ENCODE measurements at regions not wholly inside any gene's neighbourhood (a gene's known extent, or its start where the extent isn't known, plus 50 kb on each side); places are given as distances from the start of the nearest gene placed in this dataset.

DNA sequence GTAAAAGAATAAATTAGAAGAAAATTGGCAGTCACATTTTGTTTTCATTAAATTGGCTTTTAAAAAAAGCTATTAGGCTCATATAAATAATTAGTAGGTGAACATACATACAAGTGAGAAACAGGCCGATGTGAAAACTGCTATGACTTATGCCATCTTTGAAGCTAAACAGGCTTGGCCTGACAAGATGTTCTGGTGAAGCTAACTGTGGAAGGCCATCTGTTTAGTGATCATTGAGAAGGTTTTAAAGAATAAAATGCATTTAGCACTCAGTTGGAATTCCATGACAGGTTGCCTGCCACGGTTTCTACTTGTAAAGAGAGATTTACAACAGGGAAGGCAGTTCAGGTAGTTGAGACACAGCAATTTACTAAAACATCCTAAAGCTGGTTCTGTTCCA is 264.0 kb upstream of the AGTR1 start:
- no peak for DNase-seq (ENCODE audit: low read depth in 4 of 4, low spot score in 2 of 4)

DNA sequence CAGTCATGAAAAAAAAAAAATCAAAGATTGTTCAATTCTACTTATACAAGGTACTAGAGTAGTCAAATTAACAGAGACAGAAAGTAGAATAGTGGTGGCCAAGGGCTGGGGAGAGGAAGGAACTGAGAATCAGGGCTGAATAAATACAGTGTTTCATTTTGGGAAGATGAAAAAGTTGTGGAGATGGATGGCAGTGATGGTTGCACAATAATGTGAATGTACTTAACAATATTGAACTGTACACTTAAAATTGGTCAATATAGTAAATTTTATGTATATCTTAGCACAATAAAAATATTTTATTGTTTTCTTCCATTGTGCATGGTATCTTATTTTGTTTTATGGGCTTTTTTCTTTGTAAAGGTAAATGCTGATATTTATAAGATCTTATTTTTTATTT is 262.2 kb upstream of the AGTR1 start:
- DNase-seq (ENCODE audit: low read depth in 4 of 4, low spot score in 2 of 4): no peak

DNA sequence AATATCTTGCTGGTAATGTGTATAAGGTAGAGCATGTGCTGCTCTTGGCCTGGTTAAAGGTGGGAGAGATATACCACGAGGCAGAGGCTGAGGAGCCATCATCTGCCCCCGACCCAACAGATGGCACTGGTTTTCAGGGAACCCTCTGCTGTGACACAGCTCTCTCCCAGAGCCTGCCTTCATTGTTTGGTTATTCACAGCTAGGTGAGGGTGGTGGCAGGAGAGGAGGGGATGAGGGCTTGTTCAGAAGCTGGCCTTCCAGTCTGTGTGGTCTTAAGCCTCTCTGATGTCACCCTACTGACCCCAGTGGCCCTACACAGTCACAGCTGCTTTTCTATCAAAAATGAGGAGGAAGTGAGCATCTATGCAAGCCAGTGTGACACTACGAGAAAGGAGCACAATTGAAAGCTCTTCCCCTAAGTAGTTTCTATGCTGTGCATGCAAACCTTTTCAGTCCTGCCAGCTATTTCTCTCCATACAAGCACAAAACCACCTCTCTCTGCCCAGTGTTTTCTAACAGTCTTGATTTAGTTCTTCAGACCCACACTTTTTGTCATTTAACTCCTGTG is 258.4 kb upstream of the AGTR1 start:
- no peak for DNase-seq (ENCODE audit: low read depth in 4 of 4, low spot score in 2 of 4)

DNA sequence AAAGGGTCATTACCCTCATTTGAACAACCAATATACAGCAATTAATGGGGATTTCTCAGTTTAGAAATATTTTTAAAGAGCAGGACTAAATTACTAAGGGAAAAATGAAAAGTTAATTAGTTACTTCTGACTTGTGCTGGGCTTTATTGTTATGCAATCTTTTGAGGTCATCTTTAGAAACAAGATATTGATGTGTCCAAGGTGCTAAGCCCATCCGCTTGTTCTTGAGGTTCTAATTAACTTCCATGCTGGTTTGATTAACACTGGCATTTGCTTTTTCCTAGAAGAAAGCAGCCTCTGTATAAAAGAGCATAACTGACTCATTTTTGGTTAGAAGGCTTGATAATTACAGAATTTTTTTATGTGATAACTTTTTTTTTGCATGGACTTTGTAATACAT is 256.5 kb upstream of the AGTR1 start:
- DNase-seq (ENCODE audit: low read depth in 4 of 4, low spot score in 2 of 4): no peak

DNA sequence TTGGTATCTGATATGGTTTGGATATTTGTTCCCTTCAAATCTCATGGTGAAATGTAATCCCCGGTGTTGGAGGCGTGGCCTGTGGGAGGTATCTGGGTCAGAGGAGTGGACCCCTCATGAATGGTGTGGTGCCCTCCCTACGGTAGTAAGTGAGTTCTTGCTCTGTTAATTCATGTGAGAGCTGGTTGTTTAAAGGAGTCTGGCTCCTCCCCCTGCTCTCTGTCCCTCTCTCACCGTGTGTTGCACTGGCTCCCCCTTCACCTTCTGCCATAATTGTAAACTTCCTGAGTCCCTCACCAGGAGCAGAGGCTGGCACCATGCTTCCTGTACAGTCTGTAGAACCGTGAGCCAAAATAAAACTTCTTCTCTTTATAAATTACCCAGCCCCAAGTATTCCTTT is 246.9 kb upstream of the AGTR1 start:
- no peak for DNase-seq (ENCODE audit: low read depth in 4 of 4, low spot score in 2 of 4)

DNA sequence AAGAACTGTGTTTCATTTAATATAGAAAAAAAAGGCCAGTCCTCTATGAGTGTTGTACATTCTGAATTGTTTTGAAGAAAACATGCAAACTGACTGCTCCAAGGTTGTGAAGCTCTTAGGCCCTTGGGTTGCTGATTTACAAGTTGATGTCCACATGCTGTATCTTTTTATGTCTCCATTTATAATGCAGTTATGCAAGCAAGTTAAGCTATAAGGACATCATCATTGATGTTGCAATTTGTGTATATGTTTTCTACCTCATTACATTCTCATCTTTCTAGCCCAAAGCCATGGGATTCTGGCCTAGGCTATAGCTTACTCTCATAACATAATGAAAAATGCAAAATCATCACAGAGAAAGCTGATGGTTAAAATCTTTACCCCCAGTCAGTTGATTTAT is 245.7 kb upstream of the AGTR1 start:
- DNase-seq (ENCODE audit: low read depth in 4 of 4, low spot score in 2 of 4): no peak

DNA sequence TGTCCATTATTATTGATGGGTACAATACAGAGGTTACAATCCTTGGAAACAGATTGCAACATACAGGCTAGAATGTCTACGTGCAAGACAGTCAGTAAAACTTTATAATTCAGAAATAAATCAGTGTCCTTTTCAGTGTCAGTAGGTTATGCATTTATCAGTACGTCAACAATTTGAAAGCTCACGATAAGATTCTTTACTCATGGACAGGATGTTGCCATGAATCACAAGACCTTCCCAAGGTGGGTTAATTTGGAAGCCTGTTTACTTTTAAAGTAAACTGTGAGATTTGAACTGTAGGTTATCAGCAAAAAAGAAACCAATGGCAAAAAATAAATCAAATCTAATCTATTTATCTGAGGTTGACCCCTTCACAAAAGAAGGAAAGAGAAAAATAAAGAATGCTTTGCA is 243.9 kb upstream of the AGTR1 start:
- DNase-seq (ENCODE audit: low read depth in 4 of 4, low spot score in 2 of 4): peak in 1 of 4 donors; percentile 15

DNA sequence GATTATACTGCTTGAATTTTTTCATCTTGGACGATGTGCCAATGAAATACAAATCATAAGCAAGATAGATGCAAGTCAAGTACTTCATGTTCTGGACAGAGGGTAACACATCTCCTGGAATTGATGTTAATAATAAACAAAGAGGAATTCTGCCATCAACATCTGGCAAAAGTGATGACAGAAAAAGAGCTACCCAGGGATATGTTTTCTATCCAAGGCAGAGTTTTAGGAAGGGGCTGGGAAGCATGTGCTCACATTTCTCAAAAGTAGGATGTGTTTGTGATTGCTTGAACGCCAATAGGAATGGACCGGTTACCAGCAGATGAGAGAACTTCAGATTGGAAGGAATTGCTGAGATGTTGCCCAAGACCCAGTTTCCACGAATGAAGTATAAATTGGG is 242.6 kb upstream of the AGTR1 start:
- DNase-seq (ENCODE audit: low read depth in 4 of 4, low spot score in 2 of 4): no peak

DNA sequence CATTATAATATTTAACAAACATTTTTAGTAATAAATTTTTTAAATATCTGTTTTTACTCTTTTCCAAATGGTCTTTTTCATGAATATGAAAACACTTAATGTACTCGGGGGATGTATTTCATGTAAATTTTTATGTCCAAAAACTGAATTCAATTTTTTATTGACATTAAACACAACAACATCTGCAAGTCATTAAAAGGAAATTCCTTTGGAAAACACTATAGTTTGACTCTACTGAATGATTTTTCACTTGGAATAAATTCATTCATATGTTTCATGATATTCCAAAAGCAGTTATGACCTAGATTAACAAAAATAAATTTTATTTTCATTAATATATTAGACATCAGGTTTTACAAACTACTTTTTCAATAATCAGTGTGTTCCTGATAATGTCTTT is 239.8 kb upstream of the AGTR1 start:
- DNase-seq (ENCODE audit: low read depth in 4 of 4, low spot score in 2 of 4): no peak

DNA sequence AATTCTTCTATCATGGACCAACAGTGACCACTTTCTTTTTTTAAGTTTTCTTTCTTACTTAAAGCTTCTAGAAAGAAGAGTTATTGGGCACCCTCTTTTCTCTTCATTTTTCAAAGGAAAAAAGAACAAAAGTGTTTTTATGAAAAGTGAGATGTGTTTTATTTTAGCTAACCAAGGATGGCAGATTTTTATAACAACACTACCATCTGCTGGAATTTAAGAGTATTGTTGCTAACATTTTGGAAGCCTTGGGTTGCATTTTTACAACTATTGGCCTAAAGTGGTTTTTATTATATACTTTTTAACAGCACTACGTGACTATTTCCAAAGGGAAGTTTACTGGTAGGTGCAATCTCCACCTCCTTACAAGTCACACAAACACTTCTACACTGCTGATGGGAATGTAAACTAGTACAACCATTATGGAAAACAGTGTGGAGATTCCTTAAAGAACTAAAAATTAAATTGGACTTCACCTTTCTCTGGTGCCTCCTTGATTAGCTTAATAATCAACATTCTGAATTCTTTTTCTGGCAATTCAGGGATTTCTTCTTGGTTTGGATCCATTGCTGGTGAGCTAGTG is 237.7 kb upstream of the AGTR1 start:
- DNase-seq (ENCODE audit: low read depth in 4 of 4, low spot score in 2 of 4): no peak

DNA sequence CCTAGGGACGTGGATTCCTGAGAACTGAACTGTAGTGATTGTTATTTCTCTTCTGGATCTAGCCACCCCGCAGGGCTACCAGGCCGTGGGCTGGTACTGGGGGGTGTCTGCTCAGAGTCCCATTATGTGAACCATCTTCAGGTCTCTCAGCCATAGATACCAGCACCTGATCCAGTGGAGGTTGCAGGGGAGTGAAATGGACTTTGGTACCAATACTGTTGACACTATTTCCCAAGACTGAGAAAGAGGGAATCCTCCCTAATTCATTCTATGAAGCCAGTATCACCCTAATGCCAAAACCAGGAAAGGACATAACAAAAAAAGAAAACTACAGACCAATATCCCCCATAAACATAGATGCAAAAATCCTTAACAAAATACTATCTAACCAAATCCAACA is 237.0 kb upstream of the AGTR1 start:
- no peak for DNase-seq (ENCODE audit: low read depth in 4 of 4, low spot score in 2 of 4)

DNA sequence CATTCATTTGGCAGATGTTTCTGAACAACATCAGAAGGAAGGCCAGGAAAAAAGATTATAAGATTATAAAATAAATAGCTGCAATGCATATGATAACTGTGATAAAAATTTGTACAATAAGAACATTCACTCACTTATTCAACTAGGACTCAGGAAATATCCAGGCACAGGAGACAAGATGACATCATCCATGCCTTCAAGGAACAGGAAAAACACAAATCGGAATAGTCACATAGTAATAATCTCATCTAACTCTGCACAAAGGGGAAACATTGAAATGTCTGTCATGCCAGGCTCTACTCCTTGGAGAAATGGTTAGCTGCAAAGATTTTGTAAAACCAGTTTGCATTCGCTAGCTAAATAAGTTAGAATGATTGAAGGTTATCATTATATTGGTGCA is 233.5 kb upstream of the AGTR1 start:
- no peak for DNase-seq (ENCODE audit: low read depth in 4 of 4, low spot score in 2 of 4)

DNA sequence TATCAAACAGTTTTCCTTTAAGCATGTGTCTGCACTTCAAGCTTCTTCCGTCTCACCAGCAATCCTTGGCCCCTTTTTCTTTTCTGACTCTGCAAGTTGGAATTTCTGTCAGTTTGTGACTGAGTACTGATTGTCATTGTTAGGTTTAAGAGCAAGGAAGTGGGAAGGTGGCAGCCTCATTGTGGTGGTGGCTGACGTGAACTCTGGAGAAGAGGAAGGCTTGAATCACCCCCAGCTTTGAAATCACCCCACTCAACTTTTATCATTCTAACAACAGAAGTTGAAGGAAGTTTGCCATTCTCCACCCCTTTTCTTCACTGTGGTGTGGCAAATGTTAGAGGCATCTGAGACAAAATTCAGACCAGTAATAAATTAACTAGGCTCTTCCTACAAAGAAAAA is 231.6 kb upstream of the AGTR1 start:
- DNase-seq (ENCODE audit: low read depth in 4 of 4, low spot score in 2 of 4): no peak

DNA sequence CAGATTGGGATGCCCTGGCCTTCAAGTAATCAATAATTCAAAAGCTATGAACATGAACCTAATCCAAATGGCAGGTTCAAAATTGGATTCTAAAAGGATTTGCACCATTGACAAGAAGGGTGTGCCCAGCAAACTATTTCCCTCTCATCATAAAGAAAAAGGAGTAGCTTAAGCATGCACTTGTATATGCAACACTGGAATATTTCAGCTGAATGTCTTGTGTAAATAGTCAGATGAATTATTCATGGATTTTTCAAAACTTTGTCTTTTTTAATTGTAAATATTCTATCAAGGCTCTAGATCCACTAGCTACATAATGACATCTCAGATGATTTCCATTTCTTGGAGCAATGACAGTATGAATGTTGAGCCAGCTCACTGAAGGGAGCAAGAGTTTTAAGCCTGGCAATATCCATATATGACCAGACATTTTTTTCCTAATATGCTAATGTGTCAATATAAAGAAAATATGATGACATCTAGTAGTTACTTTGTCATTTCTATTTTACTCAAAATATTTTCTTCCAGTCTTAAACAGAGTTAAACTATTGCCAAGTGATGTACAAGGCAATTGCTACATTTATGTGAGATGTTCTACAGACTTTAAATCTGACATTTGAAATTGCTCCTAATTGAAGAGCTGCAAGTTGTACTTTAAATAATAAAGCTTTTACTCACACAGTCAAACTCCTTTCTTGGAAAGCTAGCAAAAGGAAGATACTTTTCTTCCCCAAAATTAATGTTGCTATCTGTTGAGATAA is 230.5 kb upstream of the AGTR1 start:
- DNase-seq (ENCODE audit: low read depth in 4 of 4, low spot score in 2 of 4): no peak

DNA sequence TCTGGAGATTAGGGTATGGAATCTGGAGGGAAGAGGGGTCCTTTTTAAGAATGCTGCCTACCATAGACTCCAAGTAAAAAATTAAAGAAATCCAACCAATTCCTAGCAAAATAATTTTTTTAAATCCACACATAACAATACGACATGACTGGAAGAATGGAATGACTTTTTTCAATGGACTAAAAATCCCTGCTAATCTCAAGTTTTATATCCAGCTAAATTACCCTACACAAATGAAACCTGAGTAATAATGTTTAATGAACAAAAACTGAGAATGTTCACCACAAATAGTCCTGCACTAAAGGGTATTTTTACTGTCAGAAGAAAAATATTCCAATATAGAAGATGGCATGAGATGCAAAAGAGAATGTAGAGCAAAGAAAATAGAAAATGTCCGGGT is 220.3 kb upstream of the AGTR1 start:
- no peak for DNase-seq (ENCODE audit: low read depth in 4 of 4, low spot score in 2 of 4)

DNA sequence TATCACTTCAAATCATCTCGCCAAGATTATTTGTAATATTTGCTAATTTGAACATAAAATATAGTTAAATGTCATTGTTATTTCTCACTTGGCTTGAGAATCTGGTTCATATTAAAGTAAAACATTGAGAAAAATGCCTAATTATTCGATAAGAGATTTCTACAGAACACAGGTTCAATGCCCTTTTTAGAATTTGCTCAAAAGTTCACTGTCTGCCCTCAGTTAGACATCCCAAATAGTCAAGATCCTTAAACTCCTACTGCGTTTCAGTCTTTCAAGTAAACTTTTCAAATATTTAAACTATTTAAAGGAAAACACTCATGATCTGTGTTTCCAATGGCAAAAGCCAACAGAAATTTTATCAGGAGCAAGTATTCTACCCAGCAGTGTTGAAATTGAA is 204.1 kb upstream of the AGTR1 start:
- DNase-seq (ENCODE audit: low read depth in 4 of 4, low spot score in 2 of 4): no peak

DNA sequence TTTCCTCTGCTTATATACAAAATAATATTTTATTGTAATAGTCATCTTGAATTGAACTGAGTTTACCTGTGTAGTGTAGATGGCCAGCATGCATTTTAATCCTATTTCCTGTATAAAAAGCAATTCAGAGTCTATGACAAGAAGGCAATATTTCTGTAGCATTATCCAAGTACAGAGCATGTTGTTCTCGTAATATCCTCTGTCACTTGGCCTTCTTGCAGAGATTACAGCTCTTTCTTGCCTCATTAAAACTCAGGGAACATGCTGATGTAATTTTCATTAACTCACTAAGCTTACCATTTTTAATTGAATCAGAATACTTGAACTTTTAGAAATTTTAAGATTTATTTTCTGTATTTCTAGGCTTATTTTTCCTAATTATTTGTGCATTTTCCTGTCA is 203.3 kb upstream of the AGTR1 start:
- DNase-seq (ENCODE audit: low read depth in 4 of 4, low spot score in 2 of 4): no peak

DNA sequence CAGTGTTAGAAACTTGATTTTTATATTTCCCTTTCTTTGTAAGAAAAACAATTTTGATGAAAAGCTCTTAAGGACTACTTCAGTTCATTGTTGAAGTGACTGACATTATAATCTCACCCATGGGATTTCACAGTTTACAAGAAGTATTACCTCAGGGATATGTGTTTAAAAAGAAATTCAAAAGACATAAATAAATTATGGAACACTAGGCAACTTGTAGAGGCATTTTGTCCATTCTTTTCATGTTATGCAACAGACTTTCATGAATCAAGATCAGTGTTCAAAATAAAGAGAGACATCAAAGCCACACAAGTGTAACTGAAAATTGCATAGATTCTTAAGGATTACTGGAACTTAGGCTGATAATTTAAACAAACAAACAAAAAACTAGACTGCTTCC is 196.8 kb upstream of the AGTR1 start:
- DNase-seq (ENCODE audit: low read depth in 4 of 4, low spot score in 2 of 4): peak in 3 of 4 donors; percentile 12 to 13 (median 13)

DNA sequence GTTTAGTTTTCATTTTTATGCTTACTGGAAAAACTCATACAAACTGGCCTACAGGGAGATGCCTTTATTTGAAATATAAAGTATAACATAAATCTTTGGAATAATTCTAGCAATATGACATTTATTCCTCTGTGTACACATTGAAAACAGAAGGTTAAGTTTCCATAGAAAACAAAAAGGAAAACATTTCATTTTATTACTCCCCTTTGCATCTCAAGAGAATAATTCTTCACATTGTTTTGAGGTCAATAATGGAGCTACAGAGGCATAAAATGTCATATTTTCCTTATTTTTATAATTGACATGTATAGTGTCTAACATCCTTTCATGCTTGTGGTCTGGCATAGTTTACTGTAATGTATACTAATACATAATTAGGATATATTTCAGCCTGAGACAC is 187.6 kb upstream of the AGTR1 start:
- DNase-seq (ENCODE audit: low read depth in 4 of 4, low spot score in 2 of 4): no peak

DNA sequence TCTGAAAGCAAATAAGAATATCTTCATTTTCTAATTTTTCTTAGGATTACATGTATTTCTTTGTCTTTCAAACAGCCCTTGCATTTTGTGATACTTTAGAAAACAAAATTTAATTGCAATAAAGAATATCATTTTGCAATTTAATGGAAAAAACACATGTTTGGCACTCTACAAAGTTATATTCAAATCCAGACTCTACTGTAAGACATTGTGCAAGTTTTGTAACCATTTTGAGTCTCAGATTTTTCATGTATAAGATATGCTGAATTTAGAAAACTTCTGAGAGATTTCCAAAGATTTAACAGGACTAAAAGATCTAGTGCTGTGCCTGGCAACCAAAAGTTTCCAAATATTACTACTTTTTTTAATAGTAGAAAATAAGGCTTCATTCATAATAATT is 187.1 kb upstream of the AGTR1 start:
- DNase-seq (ENCODE audit: low read depth in 4 of 4, low spot score in 2 of 4): no peak

DNA sequence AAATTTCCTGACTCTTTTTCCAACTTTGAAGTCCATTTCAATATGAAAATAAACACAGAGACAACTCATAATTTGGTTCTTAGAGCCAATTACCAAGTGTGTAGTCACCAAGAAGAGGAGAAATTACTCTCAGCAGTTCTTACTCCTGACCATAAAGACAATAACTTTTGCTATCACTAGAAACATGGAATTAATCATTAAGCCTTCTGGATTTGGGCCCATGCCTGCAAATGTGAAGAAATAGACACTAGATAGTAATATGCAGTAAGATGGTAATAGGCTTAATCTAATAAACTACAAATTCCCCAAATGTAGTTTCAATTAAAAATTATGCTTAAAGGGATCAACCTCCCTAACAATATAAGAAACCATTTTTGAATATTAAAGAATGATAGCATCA is 185.1 kb upstream of the AGTR1 start:
- no peak for DNase-seq (ENCODE audit: low read depth in 4 of 4, low spot score in 2 of 4)

DNA sequence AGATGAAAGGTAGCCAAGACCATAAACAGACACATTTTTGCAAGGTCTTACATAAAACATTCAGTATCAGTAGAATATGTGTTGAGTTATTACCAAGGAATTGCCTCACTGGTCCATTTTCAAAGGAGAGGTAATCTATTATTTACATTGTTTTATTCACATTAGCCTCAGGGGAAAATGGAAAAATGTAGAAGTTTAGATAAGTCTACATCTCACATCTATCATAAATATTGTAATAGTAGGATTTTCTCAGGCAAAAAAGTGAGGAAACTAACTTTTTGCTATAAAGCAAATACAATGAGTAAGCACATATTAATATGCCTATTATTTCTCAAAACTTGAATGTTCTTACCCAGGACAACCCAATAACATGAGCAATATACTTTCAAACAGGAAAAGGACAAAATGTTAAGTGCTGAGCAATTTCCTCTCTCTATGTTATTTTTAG is 184.6 kb upstream of the AGTR1 start:
- DNase-seq (ENCODE audit: low read depth in 4 of 4, low spot score in 2 of 4): no peak

All from left renal cortex interstitium (tissue), 4 donors.